IMR-90 (cell line): ENCODE measurements at regions not wholly inside any gene's neighbourhood (a gene's known extent, or its start where the extent isn't known, plus 50 kb on each side); places are given as distances from the start of the nearest gene placed in this dataset.

ENCODE experiments used
- BHLHE40 ChIP-seq: fragments of 150-350 bp; IDR thresholded peaks from 2 replicates; pipeline ENCODE4 v1.6.1; 2016; ENCODE audit warnings: mild to moderate bottlenecking, low read depth, low read length
- CEBPB ChIP-seq: IDR thresholded peaks from 2 replicates; pipeline ENCODE4 v1.6.1; 2012; ENCODE audit warnings: low read depth, low read length, improper control_type of control experiment
- MXI1 ChIP-seq: IDR thresholded peaks from 2 replicates; pipeline ENCODE4 v1.6.1; 2012; ENCODE audit warnings: low read depth, mild to moderate bottlenecking, low read length, moderate library complexity, borderline replicate concordance
- NFE2L2 ChIP-seq: fragments of 150-350 bp; IDR thresholded peaks from 2 replicates; pipeline ENCODE4 v1.6.1; 2016; ENCODE audit warnings: low read depth, mild to moderate bottlenecking, low read length
- POLR2A ChIP-seq: IDR thresholded peaks from 2 replicates; pipeline ENCODE4 v1.6.1; 2012; ENCODE audit warnings: mild to moderate bottlenecking, low read depth, low read length
- RFX5 ChIP-seq: IDR thresholded peaks from 2 replicates; pipeline ENCODE4 v1.8.0; 2012; ENCODE audit warnings: low read depth, mild to moderate bottlenecking, low read length, moderate library complexity
- TF ChIP-seq, protein P1 (sequence below): conservative IDR thresholded peaks from 2 replicates; pipeline ENCODE4 v1.5.1; 2012; ENCODE audit warnings: mild to moderate bottlenecking, low read depth, low read length, improper control_type of control experiment

DNA sequence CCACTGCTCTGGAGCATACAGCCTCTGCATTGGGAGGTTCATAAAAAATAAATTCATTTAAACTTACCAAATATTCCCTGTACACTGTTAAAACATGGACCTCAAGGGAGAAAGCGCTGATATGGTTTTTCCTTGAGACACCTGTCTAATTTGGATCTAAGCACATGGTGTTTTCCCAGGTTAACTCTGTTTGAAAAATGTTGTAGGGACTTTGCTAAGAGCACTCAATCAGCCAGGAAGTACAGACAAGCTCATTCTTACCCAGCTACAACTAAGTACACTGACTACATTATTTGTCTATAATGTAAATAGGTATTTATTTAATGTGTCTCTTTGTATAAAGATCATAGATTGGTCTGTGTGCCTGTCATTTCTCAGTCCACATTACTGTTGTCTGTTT lies 61.8 kb upstream of the BCAR3 start:
- TF ChIP-seq POLR2A (no peak), RFX5 (no peak), NFE2L2 (no peak), BHLHE40 (no peak), MXI1 (no peak), CEBPB (no peak)
- TF ChIP-seq, protein P1, sequence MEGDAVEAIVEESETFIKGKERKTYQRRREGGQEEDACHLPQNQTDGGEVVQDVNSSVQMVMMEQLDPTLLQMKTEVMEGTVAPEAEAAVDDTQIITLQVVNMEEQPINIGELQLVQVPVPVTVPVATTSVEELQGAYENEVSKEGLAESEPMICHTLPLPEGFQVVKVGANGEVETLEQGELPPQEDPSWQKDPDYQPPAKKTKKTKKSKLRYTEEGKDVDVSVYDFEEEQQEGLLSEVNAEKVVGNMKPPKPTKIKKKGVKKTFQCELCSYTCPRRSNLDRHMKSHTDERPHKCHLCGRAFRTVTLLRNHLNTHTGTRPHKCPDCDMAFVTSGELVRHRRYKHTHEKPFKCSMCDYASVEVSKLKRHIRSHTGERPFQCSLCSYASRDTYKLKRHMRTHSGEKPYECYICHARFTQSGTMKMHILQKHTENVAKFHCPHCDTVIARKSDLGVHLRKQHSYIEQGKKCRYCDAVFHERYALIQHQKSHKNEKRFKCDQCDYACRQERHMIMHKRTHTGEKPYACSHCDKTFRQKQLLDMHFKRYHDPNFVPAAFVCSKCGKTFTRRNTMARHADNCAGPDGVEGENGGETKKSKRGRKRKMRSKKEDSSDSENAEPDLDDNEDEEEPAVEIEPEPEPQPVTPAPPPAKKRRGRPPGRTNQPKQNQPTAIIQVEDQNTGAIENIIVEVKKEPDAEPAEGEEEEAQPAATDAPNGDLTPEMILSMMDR: no peak
